HG02763 (cell line): ENCODE measurements at regions not wholly inside any gene's neighbourhood (a gene's known extent, or its start where the extent isn't known, plus 50 kb on each side); places are given as distances from the start of the nearest gene placed in this dataset.
"Not testable (repeated sequence)": the region's sequence is repeated elsewhere in the genome, so short reads cannot be mapped to it uniquely, and the experiment has no call there.

Source experiments
- ATAC-seq: cut with Tn5 transposase; IDR thresholded peaks from one replicate; pipeline ENCODE4 v1.9.1; 2021; ENCODE audit warnings: mild to moderate bottlenecking, moderate library complexity; ENCODE audit not compliant: unreplicated experiment

DNA sequence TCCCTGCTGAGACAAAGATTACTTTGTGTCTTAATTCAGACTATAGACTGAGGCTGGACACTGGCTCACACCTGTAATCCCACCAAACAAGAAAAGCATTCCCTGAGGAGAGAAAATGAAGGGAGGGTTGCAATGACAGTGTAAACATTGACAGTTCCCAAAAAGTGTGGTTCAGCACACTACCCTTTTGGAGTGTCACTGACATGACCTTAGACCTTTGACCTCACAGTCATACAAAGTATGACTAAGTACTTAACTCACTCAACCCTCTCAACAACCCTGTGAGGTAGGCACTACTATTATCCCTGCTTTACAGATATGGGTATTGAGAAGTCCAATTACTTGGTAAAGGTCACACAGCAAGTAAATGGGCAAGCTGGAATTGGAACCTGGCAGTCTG lies 341.7 kb downstream of the LRRC3B start:
- no peak for ATAC-seq

DNA sequence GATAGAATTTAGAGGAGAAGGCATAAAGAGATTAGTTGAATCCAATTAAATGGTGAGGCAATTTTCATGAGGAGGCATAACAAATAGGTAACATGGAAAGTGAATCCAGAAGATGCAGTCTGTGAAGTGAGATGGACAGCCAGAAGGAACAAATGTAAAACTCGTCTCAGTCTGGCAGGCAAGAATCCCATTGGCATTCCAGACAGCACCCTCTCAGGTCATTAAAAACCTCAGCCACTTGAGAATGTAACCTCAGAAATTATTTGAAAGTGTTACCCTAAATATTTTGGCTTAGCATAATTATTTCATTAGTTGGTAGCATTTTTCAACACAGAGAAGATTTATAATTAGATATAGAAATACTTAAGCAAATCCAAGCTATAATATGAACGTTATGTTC lies 342.3 kb downstream of the LRRC3B start:
- no peak for ATAC-seq

DNA sequence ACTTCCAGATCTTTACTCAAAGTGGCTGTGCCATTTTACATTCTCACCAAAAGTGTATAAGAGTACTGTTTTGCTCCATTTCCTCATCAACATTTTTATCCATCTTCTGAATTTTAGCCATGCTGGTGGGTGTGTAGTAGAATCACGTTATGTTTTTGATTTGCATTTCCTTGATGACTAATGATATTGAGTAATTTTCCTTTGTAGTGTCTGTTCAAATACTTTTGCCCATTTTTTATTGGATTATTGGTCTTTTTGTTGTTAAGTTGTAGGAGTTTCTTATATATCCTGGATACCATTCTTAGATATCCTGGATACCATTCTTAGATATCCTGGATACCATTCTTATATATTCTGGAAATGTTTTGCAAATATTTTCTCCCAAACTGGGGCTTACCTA lies 344.9 kb downstream of the LRRC3B start:
- ATAC-seq: no peak

DNA sequence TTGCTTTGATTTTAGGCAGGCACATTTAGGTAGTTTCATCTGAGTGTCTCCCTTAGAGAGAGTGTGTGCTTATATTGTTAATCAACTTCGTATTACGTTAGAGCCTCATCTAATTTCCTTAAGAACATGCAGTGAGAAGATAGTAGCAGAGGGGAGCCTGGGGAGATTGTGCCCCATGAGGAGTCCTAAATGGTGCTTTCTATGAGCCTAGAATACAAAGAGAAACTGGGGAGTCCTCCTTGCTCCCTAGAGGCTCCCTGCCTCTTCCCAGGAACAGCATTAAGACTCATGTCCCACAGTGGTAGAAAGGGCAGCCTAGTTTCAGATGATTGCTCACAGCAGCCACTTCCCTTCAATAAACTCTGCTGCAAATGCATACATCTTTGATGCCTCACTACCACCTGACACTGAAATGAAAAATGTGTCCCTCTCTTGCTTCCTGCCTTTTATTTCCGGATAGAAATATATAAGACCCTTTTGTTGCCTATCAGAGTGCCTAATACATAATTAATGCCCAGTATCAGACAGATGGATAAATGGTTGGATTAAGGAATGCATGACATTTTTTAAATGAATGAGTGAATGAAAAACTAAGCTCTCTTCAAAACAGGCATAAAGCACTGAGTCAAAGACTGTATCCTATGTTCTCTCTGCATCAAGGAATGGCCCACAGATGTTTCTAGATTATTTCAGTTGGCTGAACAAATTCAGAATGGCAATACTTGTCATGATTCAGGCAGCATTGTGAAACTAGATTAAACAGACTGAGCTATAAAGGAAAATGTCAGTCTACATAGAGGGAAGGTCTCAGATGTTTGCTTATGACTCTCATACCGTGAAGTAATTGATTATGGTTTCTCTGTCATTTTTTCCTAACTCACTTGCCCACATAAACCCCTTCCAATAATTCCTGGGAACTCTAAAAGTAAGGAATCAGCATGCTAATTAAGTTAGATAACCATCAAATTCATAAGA lies 362.1 kb downstream of the LRRC3B start:
- no peak for ATAC-seq

DNA sequence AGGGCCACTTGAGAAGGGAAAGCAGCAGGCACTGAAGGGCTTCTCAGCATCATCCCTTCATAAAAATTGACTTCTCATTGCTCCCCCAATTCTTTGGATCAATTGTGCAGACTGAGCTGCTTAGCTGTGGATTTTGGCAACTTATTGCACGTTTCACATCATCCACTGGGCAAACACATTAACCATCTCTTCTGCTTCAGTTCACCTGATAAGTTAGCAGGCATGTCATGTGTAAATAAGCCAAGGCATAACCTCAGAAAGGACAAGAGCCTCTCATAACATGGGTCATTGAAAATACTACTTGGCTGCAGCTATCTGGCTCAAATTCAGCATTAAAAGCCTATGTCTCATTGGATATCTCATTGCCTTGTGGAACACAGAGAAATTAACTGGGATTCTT lies 366.5 kb downstream of the LRRC3B start:
- no peak for ATAC-seq

DNA sequence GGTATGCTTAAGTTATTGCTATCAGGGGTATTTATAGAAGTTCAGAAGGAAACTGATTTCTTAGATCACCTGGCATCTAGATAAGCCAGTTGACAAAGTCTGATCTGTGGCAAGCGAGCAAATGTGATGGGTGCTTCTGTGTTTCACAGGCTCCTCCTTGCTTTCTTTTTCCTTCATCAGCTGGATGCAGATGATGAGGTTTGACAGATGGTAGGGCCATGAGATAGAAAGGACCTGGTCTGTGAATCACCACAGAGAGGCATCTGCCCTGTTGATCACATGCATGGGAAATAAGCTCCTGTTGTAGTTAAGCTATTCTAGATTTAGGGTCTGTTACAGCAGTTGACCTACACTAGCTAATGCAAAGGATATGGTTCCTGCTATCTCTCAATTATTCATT lies 372.0 kb downstream of the NEK10 start:
- ATAC-seq: no peak

- no peak for ATAC-seq
Observed at GRCh38 chr3:27010834-27011233, 358.3 kb downstream of the NEK10 start.

DNA sequence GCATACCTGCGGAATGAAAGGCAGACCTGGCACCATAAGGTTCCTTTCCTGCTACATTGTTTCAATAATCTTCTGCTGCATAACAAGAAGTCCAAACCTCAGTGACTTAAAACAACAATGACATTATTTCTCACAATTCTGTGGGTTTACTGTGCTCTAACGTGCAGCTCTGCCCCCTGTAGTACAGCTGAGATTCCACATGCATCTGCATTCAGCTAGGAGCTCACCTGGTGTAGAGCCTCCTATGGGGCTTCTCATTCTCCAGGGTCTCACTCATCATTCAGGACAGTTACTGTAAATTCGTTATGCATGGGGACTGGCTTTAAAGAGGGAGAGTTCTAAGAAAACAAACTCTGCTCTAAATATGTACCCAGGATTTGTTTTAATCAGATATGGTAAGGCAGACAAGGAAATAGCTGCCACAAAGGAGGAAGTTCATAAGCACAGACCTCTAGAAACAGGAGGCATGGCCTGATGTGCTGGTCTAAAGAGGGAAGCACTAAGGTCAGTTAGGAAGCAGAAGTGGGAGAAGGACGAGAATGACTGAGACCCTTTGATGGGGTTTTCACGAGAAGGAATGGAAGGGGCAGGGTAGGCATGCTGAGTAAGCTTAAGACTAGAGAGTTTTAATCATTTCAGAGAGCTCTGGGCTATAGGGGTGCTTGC lies 347.0 kb downstream of the NEK10 start:
- no peak for ATAC-seq

DNA sequence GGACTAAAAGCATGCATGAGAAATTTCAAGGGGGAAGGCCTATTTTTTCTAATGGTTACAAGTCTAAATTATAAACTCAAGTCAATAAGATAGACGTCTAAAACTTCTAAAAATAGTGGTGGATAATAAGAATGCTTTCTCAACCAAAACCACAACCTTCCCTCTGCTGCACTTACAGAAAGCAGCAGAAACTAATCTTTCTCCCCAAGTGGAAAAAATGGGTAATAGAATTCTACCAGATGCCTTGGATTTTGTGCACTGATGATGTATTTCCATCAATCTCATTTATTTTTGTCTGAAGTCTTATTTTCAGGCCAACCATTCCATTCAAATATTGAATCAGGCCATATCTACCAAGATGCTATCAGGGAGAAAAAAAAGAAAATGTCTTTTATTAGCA lies 344.7 kb downstream of the NEK10 start:
- ATAC-seq: no peak

GRCh38 chr3:27025718-27026117 lies 343.5 kb downstream of the NEK10 start:
- no peak for ATAC-seq

- no peak for ATAC-seq
Observed at GRCh38 chr3:27031476-27031875, 337.7 kb downstream of the NEK10 start.

GRCh38 chr3:27034255-27034654 lies 334.9 kb downstream of the NEK10 start:
- ATAC-seq: no peak

GRCh38 chr3:27040674-27041073 lies 328.5 kb downstream of the NEK10 start:
- no peak for ATAC-seq

DNA sequence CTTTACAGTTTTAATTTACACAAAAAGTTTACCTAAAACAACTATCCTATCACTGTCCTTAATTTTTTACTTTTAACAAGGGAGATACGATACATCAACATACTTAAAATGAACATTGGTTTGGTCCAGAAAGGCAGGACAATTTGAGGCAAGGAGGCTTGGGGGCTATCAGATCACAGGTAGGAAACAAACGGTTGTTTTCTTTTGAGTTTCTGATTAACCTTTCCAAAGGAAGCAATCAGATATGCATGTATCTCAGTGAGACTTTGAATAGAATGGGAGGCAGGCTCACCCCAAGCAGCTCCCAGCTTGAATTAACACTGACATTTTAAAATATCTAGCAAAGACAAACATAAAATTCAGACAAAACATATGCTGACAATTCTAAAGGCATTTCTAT lies 326.6 kb downstream of the NEK10 start:
- not testable (repeated sequence) for ATAC-seq

- ATAC-seq: no peak
Observed at GRCh38 chr3:27043328-27043955, 325.7 kb downstream of the NEK10 start.

- no peak for ATAC-seq
Observed at GRCh38 chr3:27044931-27045481, 324.2 kb downstream of the NEK10 start.

- no peak for ATAC-seq
Observed at GRCh38 chr3:27046351-27046750, 322.8 kb downstream of the NEK10 start.

GRCh38 chr3:27049792-27050191 lies 319.4 kb downstream of the NEK10 start:
- no peak for ATAC-seq

- not testable (repeated sequence) for ATAC-seq
Observed at GRCh38 chr3:27051527-27051926, 317.7 kb downstream of the NEK10 start.

- no peak for ATAC-seq
Observed at GRCh38 chr3:27056326-27056725, 312.9 kb downstream of the NEK10 start.

DNA sequence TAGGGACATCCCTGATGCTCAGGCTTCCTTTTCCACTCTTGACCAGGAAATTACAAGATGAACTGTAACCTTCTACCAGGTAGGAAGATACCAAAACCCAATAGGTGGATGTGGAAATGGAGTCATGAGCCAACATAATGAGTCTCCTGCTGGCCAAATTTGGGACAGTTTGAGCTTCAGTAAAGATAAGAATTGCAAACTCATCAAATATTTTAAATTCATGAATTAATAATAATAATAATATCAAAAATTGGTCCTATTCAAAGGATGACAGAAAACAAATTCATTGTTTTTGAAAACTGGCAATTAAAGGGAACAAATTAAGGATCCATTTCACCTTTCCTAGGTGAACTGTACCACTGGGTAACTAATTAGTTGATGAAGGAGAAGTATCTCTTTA lies 309.7 kb downstream of the NEK10 start:
- no peak for ATAC-seq
